CD4-positive, alpha-beta T cell treated with Interleukin-4 for 1 hour (primary cell): ENCODE measurements at regions not wholly inside any gene's neighbourhood (a gene's known extent, or its start where the extent isn't known, plus 50 kb on each side); places are given as distances from the start of the nearest gene placed in this dataset.

Source experiments
- DNase-seq, 2 donors: peaks; one replicate each; pipeline ENCODE4 v3.0.0-alpha.2; 2020 to 2022

DNA sequence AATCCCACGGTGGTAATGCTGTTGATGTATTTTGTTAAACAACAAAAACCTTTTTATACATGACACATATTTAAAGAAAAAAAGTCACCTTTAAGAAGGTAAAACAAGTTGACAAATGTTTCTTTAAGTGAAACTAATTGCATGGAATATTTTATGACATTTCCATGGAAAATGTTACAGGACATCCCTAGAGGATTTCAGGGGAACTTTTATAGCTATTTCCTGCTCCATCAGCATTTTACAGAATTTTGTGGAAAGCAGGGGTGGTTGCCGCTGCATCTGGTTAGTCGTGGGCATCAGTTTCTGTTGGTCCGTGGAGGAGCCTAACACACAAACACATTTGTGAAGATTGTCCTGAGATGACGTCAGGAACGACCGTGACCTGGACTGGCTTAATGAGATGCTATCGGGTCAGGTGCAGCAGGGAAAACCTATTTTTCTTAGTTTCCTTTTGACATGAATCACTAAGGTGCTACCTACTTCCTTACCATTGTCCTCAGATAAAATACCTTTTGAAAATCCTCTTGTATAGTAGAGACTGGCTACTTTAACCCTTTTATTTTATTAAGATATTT lies 305.1 kb downstream of the MAP2K6 start:
- DNase-seq: no peak

DNA sequence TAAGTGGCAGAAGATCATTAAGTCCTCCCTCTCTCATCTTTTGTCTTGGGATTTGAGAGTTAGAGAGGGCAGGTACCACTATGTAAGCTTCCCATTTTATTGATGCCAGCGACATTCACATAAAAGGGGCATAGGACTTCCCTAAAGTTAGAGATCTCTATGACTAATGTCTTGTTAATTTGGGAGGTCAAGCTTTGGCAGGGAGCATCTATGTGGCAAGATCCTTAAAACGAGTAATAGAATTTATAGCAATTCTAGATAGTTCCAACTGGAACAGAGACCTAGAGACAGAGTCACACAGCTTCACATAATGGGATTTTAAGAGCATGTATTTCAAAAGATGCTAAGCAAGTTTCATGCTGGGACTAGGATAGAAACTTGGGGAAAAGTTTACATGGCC lies 308.0 kb downstream of the MAP2K6 start:
- DNase-seq: no peak

DNA sequence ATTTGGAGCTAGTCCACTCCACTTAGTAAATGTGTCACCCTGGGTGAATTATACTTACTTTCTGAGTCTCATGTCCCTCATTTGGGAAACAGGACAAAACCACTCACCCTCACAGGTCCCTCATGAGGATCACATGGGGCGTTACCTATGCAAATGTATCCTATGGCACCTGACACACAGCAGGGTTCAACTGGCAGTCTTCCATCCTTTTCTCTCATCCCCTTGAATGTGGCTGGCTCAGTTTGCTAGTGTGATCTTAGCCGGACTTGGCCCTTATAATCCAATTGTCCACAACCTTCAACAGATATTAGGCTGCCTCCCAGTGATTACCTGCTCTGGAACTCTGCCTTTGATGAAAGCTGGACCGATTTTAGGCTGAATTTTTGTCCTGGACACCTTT lies 308.8 kb downstream of the MAP2K6 start:
- no peak for DNase-seq

DNA sequence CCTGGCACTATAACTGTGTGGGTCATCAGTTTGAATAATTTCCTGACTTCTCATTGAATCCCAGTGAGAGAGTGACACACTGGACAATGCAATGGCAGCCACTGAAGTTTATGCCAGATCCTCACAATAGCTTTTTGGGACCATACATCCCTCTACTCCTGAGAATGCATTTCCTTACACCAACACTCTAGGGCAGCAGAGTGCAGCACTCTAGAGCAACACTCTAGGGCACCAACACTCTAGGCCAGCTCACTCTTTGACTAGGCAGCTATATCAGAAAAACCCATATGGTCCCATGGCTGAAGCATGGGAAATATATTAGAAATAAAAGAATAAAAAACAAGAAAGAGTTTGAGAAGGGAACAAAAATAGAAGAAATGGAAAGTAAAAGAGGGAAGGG lies 309.2 kb downstream of the MAP2K6 start:
- no peak for DNase-seq

DNA sequence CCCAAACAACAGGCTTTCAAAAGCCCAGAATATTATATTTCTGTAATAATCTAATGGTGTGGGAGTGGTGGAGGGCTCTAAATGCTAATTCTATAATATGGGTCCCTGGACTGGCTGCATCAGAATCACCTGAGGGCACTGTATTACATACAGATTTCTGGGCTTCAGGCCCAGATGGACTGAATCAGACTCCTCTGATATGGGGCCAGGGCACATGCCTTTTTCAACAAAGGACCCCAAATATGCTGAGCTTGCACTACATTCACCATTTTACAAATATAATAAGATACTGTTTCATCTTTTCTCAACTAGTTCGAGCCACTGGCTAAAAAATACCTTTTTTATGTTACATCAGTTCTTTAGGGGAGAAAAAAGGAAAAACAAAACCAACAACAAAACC lies 309.7 kb downstream of the MAP2K6 start:
- no peak for DNase-seq

DNA sequence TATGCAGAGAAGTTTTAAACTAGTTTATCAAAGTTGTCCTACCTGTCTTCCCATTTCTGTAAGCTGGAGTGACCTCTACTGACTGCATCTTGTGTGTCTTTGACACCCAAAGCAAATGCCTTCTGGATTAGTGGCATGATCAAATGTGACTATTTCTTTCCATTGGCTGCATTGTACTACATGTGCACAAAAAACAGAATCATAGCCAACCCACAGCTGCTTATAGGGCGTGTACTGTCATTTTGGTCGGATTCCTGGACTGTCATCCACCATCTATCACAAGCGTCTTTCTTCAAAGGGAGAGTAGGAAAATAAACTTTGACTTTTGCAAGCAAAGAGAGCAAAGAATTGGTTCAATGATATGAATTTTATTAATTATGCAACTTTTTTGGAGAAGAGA lies 310.6 kb downstream of the MAP2K6 start:
- DNase-seq: no peak

DNA sequence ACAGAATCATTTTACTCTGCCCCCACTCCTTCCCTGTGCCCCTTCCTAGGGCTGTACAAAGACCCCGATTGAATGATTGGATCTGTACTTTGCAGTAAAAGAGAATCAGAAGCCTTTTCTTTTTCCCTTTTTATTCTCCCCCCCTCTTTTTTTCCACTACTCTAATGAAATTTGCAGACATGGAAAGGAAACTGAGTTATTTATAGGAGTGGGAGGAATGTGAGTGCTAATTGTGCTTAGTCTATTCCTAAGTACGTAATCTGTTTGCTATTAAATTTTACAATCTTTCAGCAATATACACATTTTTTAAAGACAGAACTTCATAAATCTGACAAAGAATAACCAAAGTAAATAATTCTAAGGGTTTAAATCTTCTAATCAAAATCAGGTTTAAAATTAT lies 314.3 kb downstream of the MAP2K6 start:
- DNase-seq: no peak

DNA sequence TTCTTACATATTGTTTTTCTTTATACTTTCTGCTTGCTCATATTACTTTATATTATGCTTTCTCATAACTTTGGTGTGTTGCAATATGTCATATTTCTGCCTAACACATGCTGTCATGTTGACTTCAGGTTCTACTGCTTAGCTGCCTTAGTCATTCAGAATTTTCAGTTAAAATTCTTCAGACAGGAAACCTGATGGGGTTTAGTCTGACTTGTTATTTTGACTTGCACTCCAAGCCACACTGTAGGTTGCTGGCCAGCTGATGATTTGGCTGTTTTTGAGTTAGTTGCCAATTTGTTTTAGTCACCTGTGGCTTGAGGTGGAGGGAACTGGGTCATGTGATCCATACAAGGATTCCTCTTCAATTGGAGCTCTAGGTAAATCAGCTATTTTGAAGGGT lies 315.4 kb downstream of the MAP2K6 start:
- DNase-seq: no peak

DNA sequence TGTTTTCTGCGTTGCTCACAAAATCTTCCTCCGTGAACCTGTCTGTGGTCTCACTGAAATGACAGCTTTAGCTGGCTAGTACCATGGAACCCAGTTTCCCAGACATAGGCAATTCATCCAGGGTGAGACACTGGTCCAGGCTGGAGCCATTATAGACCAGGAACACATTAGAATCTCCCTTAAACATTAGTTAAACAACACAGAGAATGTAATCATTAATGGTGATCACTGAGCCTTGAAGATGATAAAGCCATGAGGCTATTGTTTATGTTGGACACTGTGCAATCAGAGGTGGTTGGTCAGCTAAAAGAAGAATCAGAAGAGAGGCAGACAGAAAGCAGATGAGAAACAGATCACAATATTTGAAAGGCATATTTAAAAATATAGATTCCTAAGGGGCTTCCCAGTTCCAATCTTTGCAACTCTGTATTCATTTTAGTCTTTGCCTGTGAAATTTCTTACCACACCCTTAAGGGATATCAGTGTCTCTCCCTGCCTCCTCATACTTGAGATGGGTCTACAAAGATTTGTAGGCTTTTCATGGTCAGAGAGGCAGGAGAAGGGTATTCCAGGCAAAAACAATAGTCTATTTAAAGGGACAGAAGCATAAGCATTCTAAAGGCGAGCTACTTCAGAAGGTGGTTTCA lies 317.9 kb downstream of the MAP2K6 start:
- no peak for DNase-seq

DNA sequence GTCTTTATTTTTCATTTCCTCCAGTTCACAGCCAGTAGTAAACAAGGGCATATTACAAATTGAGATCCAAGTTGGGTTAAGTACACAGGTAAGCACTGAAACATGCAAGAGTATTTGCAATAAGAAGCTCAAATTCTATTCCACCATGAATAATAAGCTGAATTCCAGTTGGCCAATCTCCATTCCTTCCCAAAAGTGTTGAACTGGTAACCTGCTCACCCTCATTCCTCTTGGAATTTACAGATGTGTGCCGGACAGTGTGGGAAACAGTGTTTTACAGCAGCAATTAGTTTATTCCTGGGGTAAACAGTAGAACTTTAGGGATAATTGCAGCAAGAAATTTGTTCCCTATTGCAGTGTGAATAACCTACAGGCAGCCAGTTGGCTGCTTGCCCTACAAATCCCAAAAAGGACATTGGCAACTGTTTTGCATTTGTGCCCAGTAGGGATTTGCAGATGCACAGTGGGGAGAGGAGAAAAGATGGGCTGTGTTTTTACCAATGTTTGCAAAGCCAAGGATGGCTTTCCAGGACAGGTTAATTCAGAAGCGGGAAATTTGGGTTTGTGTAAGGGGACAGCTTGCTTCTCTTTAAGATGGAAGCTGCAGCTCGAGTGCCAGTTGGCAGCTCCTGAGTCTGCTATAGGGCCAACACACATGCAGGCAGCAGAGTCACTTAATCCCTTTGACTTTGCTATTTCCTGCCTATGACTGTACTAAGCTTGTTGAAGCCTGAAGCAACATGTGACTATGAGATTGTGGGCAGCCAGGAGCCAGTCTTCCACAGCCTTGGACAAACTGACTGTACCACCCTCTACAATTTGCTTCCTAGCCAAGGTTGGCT lies 318.9 kb downstream of the MAP2K6 start:
- DNase-seq: no peak

DNA sequence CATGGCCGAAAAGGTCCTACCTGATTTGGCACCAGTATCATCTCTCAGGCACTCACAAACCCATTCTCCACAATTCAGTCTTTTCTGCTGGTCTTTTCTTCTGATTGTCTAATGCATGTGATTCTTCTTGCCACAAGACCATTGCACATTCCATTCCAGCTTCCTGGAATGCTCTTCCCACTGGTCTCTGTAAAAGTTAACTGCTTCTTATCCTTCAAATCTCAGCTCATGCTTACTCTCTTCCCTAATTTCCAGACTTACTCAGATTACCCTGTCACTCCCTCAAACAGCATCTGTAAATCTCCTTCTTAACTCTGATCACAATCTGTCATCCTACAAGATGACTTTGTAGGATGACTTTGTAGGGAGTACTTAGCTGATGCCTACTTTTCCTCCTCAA lies 320.2 kb downstream of the MAP2K6 start:
- no peak for DNase-seq

DNA sequence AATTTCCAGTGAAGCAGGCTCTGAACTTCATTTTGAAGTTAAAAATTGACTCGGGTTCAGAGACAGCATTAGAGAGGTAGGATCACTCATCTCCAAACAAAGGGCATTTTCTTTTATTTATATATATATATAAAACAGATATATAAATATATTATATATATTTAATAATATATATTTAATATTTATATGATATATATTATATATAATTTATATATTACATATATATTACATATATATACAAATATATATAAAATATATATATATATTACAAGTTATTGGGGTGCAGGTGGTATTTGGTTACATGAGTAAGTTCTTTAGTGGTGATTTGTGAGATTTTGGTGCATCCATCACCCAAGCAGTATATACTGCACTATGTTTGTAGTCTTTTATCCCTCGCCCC lies 320.8 kb downstream of the MAP2K6 start:
- no peak for DNase-seq

DNA sequence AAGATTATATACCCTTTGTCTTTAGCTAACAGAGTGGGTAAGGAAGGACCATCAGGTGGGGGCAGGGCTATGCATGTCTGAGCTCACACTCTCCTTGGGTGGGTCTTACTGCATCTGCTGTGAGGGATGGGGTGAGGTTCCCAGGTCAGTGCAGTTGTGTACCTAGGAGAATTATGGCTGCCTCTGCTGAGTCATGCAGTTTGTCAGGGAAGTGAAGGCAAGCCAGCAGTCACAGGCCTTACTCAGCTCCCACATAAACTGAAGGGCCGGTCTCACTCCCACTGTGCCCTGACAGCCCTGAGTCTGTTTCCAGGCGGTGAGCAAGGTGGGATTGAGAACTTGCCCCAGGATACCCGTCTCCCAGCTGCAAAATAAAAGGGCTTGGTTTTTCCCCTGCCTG lies 328.6 kb downstream of the MAP2K6 start:
- DNase-seq: no peak

DNA sequence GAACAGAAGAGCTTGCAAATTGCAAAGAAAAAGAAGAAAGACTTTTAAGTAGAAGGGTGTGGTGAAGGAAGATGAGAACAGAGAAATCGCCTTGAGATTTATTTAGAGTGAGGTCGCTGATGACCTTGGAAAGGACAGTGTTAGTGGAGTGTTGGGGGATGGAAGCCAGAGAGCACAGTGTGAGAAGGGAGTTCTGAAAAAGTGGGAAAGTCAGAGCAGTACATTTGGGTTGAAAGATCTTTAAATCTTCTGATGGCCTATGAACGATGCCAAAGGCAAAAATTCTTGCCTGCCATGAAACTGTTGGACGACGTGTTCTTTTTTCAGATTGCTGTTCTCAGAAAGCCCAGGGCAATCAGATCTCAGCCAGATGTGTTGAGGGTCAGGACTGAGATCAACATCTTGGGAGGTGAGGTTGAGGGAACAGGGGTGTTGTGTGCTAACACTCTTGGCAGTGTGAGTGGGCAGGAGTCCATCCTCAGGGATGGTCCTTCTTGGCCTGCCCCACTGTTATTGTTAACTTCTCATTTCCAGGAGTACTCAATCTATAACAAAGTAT lies 330.1 kb downstream of the MAP2K6 start:
- DNase-seq: no peak

DNA sequence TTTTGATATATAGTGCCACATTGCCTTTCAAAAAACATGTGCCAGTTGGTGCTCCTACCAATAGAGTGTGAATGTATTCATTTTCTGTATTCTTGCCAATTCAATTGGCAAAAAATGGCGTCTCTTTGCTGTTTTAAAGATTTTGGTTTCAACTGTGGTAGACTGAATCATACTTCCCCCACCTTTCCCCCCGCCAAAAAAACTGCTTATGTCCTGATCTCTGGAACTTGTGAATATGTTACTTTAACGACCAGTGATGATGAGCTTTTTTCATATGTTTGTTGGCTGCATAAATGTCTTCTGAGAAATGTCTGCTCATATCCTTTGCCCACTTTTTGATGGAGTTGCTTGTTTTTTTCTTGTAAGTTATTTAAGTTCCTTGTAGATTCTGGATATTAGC lies 325.1 kb upstream of the KCNJ16 start:
- DNase-seq: no peak

DNA sequence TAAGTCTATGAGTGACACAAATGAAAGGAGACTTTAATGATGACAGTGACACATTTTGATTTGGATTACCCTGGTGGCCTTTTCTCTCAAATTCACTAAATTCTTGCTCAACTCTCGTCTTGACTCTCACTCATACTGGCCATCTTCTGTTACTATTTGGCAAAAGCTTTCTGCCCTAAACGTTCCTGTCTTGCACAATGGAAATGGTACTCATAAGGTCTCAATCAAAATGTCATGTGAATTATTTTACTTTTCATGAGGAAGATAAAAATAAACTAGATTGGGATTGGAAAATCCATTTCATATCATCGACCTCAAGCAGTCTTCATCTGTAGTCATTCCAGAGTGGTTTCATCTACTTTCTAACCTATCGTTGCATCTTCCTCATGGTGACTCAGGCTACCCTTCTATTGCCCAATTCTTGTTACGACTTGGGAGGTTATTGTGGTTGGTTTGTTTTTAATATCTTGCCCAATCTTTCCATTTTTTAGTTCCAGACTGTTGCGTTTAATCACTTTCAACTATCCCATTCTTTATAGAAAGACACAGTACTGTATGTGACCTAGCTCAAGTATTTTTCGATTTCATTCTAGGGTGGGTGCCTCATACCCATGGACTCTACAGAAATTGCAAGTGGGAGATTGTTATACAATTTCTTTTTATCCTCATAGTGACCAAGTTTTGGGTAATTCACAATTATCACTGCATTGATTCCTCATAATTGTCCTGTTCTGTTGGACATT lies 317.2 kb upstream of the KCNJ16 start:
- DNase-seq: no peak

DNA sequence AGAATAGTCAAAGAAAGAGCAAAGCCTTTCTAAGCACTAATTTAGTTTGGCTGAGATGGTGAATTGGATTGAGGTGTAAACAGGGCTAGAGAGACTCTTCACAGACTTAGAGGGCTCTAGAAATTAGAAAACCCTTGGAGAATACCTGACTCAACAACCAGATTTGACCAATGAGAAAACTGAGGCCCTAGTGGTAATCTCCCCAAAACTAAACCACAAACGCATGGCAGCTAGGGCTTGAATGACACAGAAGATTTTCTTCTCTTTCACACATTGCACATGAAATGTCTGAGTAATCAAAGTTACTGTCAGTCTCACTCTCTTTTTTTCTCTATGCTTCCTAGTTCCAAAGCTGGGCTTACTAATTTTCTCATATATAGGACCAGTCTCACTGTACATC lies 314.5 kb upstream of the KCNJ16 start:
- DNase-seq: no peak

DNA sequence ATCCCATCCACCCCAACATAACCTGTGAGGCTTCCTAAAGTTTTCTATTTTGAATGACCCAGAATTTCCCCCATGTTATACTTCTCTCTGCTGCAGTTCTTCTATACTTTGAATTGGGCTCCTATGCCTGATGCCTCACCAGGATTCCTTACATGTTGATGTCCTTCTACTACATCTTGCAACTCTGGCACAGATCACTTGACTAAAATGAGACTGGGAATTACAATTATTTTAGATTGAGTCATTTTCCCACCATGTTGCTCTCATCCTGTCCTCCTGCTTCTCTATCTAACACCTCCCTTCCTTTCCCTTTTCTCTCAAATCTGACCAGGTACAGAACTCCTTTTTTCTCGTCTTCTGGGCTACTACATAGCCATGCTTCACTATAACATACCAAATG lies 314.0 kb upstream of the KCNJ16 start:
- DNase-seq: no peak

DNA sequence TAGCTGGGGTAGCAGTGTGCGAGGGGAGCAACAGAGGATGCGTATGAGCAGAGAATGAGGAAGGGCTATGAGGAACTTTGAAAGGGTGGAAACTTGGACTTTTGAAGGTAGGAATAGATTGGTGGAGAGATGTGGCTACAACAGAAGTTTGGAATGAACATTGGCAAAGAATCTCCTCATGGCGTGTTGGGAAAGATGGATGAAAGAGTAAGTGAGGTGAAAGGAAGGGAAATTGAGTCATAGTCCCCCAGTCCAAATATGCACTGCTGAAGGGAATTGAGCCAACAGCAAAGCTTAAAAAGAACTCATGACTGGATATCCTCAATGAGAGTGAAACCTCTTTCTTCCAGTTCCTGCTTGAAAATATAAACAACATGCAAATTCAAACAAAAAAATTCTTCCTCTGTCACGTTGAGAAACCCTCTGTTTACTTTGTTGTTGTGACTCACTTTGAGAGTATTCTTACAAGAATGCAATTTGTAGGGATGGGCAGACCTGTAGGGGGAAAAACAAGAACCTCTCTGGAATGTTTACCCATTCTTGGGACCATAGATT lies 313.2 kb upstream of the KCNJ16 start:
- DNase-seq: no peak

DNA sequence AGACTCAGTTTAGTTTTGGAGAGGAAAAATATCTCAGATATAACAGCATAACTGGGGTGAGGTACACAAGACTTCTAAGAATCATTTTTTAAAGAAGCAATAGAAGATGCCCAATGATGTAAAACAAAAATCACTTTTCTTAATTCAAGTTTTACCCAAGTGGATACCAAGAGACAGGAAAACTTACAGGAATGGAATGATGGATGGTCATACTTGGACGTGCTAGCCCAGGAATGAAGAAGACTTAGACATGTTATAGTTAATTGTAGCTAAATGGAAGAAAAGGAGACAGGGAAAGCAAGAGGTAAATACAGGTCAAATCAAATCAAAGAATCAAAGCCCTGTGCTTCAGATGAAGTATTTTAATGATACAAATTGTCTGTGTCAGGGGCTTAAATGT lies 312.7 kb upstream of the KCNJ16 start:
- no peak for DNase-seq

DNA sequence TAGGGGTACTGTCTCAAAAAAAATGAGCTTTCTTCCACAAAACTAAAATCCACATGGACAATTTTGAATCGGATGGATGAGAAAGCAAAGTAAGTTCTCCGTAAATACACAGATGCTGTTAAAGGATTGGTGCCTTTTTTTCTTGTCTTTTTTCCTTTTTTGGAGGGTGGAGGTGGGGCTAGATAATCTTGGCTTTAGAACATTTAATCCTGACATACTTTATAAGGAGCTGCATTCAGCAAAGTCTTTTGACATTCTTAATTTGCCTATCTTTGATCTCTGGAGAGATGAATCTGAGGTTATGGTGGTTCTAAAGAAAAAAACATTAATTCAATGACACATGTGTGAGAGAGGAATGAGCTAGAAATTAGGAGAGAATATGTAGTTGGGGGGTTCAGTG lies 312.3 kb upstream of the KCNJ16 start:
- DNase-seq: no peak

DNA sequence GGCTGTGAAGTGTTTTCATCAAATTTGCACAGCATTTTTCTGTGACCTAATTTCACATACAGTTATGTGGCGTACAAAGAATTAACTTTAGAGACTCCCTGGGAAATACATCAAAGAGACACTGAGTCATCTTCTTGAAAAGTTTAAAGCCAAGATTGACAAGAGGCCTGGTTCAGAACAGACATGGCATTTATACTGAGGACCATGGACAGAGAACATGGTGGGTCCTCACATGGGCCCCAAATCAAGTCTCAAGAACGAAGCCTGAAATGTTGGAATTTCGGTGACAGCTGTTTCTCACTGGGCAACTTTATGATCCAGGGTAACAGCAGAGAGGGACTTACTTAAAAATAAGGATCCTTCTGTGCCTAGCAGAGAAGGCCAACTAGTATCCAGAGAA lies 311.5 kb upstream of the KCNJ16 start:
- DNase-seq: no peak

DNA sequence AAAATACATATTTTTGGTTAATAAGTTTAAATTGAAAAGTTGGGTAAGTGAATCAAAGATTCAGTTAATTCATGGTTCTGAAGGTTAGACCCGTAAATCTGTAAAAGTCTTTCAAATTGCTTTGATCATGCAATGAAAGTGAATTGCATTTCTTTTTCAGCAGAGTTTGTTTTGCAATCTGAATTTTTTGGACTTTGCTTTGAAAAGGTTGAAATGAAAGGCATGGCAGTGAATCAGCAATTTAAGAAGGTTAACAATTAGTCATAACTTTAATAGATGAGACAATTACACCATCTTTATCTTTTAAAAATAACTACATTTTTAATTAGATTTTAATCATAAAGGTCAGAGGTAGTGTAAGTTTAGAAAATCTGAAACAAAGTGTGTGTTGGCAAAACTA lies 310.9 kb upstream of the KCNJ16 start:
- DNase-seq: no peak
